Left forelimb (tissue), 1 donor: ENCODE measurements at regions not wholly inside any gene's neighbourhood (a gene's known extent, or its start where the extent isn't known, plus 50 kb on each side); places are given as distances from the start of the nearest gene placed in this dataset.
"Not testable (repeated sequence)": the region's sequence is repeated elsewhere in the genome, so short reads cannot be mapped to it uniquely, and the experiment has no call there.

Experiments
- DNase-seq: peaks from one replicate; pipeline ENCODE4 v3.0.0-alpha.2; 2018; ENCODE audit warnings: low spot score

- no peak for DNase-seq
Observed at GRCh38 chr7:113030489-113030888, 56.1 kb downstream of the GPR85 start.

DNA sequence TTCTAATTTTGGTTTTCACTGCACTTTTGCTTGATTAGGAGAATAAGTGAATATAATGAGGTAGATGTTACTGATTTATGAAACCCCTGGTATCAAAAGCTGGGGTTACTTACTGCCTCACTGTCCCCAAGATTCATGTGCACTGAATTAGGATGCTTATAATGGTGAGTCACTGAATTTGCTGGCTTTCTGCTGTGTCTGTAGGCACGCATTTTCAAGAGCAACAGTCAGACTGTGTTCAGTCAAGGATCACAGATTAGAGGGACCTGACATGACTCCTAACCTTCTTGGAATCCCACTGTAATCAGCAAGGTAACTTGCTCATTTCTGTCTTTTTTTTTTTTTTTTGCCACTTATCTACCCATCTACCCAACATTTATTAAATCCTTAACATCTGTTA lies 59.7 kb downstream of the GPR85 start:
- no peak for DNase-seq

DNA sequence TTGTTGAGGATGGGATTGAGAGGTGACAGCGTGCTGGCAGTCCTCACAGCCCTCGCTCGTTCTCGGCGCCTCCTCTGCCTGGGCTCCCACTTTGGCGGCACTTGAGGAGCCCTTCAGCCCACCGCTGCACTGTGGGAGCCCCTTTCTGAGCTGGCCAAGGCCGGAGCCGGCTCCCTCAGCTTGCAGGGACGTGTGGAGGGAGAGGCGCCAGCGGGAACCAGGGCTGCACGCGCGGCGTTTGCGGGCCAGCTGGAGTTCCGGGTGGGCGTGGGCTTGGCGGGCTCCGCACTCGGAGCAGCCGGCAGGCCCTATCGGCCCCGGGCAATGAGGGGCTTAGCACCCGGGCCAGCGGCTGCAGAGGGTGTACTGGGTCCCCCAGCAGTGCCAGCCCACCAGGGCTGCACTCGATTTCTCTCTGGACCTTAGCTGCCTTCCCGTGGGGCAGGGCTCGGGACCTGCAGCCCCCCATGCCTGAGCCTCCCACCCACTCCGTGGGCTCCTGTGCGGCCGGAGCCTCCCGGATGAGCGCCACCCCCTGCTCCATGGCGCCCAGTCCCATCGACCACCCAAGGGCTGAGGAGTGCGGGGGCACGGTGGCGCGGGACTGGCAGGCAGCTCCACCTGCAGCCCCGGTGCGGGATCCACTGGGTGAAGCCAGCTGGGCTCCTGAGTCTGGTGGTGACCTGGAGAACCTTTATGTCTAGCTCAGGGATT lies 69.3 kb downstream of the GPR85 start:
- not testable (repeated sequence) for DNase-seq

DNA sequence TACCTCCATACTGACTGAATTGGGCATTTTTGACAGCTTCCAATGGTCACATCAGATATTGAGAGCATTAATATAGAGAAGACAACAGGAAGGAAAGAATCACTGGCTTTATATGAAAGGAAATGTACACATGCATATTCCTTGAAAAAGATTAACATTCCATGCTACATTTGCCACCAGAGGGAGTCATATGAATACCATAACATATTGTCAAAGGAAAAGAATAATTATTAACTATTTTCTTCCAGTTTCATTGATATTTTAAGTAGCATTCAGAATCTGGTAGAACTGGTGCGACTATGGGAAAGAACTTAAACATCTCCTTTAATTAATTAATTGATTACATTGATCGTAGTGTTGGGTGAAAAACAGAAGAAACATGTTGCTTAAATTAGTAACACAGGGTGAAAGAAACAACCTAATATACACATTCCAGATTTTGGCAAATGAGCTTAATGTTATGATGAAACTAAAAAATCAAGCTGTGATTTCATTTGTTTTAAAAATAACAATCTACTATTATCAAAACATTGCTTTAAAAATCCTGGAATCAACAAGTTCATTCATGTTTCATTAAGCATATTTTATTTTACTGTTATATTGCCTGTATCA lies 71.5 kb downstream of the GPR85 start:
- no peak for DNase-seq

DNA sequence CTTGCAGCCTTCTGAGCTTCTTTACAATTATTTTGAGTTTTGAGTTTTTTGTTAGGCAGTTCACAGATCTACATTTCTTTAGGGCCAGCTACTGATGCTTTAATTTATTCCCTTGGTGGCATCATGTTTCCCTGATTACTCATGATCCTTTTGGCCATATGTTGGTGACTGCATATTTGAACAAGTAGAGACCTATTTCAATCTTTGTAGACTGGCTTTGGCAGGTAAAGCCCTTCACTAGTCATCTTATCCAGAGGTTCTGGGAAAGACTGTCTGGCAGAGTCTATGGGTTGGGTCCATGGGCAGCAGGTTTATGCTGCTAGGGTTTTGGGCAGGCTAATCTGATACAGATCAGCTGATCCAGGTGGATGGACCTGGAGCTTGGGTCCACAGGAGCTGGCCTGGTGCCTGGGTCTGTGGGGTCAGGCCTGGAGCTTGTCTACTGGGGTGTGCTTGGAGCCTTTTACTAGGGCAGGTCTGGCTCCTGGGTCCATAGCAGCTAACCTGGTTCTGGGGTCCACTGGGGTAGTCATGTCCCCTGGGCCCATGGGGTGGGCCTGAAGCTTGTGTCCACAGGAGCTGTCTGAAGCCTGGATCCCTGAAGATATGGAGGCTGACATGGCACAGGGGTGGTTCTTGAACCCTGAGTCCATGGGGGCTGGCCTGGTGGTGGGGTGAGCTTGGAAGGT lies 72.7 kb downstream of the GPR85 start:
- no peak for DNase-seq

DNA sequence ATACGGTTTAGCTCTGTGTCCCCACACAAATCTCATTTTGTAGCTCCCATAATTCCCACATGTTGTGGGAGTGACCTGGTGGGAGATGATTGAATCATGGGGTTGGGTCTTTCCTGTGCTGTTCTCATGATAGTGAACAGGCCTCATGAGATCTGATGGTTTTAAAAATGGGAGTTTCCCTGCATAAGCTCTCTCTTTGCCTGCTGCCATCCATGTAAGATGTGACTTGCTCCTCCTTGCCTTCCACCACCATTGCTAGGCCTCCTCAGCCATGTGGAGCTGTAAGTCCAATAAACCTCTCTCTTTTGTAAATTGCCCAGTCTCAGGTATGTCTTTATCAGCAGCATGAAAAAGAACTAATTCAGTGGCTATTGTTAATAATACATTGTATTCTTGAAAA lies 73.8 kb downstream of the GPR85 start:
- DNase-seq, result not testable (repeated sequence)

DNA sequence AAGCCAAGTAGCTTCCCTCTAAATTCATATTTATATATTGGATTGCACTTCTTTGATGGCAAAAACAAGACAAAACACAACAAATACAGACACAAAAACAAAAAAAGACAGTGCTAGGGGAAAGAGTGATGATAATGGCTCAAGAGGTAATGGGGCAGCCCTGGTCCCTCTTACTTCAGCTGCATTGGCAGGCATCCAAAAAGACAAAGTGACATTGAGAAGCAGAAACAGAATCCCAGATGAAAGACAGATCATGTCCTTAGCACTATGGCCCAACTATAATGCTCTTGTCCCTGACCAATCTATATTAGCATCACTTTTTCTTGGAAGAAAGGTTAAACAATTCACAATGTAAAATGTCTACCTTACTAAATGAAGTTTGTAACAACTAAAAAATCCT lies 76.2 kb downstream of the GPR85 start:
- DNase-seq, result no peak

- no peak for DNase-seq
Observed at GRCh38 chr7:113008755-113009154, 77.9 kb downstream of the GPR85 start.

DNA sequence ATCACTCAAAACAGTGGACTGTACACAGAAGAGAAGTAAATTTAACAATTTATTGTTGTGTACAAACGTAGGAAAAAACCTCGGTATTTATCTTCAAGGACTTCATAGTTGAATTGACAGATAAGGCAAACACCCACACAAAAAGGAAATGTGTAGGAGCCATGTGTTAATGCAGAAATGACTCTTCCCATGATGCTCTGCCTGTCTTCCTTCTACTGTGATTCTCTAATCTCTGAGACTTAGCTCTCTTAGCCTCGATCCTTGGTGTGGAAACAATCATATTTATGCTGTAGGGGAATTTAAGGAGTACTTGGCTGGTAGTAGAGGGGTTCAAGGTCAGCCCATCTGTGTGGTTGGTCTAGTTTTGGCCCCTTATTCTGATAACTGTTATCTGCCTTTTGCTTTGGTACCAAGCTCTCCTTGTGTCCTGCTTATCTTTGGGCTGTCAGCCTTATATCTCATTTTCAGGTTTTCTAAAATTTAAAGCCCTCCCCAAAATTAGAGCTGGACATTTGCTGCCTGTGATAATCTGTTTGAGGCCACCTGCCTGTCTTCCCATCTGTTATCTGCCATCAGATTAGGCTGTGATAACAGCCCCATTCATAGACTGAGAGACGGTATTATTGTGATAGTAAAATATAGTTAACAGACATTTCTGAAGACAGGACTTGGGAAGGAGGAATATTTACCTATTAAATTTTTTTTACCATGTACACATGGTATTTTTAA lies 81.7 kb downstream of the GPR85 start:
- DNase-seq, result no peak

DNA sequence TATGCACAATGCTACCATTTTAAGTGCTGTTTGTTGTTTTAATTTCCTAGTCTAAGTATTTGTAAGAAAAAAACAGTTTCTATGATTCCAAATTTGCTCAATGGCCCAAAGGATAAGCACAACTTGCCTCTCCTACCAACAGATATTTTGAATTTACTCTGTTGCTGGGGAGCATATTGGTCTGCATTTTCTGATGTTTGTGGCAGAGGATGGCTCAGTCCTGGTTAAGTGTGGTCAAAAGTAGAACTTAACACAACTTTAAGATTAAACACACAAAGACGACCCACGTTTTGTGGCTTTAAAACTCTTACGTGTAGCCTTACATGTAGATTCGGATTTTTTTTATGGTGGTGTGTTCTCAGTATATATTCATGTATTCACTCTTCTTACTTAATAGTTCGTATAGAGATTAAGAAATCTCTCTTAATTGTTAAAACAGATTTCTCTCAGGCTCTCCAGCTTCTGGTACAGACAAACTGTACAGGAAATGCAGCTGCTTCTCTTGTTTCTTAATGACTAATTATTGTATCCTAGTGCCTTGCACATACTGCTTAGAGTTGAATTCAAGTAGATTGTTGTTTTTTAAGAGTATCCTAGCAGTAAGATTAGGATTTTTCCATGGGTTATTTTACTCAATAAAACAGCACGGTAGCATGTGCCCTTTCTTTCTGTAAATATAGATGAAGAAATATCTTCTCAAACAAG lies 86.2 kb downstream of the GPR85 start:
- DNase-seq, result no peak

DNA sequence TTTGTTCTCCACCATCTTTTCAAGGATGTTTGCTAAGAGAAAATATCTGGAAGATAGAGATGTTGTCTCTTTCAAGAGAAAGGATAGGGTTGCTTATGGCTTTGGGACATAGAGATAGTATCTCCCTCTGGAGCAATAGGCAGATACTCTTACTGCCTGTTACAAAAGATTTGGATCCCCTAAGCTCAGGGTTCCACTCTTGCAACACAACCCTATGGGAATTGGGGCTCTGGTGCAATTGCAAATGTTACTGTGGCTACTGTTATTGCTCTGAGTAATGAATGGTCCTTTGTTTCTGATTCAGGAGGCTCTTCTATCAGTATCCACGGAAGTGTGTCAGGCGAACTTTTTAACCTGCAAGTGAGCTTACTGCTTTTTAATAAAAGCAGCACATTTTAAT lies 88.8 kb downstream of the GPR85 start:
- DNase-seq, result no peak

DNA sequence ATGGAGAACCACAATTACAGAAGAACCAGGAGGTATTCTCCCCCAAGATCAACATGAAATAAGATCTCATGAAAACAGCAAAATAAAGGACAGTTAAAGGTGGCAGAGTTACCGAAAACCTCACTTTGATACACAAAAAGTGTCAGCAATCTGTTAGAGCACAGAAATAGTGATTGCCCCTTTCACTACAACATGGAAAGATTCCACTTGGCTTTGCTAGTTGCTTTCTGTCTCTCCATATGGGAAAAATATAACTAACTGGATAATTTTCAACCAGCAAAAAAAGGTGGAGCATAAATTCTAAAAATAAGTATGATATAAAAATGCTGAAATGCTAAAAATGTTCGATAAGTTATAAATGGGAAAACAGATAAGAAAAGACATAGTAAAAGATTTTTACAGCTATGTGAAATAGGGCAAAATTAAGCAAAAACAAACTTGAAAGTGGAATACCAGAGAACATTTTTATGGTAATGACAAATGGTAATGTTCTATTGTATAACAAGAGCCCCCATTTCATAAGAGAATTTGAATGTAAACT lies 90.2 kb downstream of the GPR85 start:
- no peak for DNase-seq

DNA sequence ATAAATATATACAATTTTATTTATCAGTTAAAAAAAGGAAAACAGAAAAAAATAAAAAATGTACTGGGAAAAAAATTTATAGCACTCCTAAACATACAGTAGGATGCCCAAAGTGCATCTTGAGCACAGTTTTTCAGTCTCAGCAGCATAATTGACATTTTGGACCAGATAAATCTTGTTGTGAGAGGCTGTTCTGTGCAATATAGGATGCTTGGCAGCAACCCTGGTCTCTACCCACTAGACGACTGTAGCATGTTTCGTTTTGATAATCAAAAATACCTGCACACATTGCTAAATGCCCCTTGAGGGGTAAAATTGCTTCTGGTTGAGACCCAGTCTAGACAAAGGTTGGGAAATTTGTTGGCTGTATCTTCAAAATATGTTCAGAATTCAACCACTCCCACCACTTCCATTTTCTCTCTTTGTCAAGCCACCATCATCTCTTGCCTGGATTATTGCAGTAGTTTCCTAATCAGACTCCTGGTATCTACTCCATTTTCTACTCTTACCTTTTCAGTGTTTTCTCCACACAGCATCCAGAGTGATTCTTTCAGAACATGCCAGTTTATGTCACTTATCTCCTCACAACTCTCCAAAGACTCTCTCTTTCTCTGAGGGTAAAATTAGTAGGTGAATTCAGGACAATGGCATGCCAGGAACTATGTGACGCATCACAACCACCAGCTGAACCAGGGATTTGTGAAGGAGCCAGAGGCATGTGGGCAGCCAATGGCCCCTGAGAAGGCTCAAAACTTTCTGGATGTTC lies 91.4 kb downstream of the GPR85 start:
- DNase-seq, result no peak

- DNase-seq, result no peak
Observed at GRCh38 chr7:112994656-112995055, 92.0 kb downstream of the GPR85 start.

DNA sequence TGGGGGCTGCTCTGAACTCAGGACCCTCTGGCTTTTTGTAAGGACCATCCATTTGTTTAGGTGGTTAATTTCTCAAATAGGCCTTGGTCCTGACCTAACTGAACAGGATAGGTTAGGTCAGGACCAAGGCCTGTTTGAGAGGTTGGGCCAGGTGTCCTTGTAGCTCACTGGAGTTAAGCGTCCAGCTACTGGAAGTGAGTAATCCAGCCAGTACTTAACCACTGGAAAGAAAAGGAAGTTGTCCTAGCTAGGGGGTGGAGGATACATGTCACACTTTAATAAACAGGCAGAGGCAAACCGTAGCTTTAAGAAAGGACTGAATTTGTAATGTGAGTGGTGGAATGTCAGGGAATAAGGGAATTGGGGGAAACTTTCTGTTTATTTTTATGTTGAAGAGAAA lies 96.0 kb downstream of the GPR85 start:
- DNase-seq, result no peak

- DNase-seq, result no peak
Observed at GRCh38 chr7:112989531-112989930, 97.1 kb downstream of the GPR85 start.

DNA sequence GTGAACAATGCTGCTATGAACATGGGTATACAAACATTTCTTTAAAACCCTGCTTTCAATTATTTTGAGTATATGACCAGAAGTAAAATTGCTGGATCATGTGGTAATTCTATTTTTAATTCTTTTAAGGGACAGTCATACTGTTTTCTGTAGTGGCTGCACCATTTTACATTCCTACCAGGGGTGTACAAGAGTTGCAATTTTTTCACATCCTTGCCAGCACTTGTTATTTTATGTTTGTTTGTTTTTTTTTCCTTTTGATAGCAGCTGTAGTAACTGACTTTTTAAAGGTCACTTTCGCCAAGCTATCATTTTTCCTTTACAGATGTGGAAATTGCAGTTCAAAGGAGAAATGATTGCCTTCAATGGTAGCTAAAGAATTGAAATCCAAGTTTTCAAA lies 99.5 kb downstream of the GPR85 start:
- DNase-seq, result no peak

DNA sequence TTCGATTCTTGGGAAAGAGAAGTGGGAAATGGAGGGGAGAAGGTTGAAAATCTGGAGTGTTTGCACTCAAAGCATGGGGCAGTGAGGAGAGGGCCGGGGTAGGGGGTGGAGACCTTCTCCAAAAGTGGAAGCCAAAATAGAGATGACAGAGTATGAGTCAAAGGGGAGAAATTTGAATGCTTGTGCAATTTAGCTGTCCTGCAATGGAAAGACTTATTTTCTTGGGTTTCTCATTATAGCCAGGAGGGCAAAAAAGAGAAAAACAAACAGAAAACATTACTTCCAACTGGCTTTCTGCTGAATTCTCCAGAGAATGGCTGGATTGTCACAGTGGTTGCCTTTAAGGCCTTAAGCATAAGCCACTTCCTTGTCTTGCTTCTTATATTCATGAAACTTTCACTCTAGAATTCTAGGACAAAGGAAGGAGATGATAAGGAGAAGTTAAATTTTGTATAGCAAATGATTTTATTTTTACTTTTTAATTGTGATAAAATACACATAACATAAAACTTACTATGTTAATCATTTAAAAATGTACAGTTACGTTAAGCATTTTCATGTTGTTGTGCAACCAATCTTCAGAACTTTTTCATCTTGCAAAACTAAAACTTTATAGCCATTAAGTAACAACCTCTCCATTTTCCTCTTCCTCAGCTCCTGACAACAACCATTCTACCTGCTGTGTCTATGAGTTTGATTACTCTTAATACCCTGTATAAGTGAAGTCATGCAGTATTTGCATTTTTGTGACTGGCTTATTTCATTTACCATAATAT lies 100.2 kb downstream of the GPR85 start:
- no peak for DNase-seq

GRCh38 chr7:112985377-112985987 lies 101.1 kb downstream of the GPR85 start:
- no peak for DNase-seq
